Stomach (tissue), 4 donors: ENCODE measurements at regions not wholly inside any gene's neighbourhood (a gene's known extent, or its start where the extent isn't known, plus 50 kb on each side); places are given as distances from the start of the nearest gene placed in this dataset.

Source experiments
- CTCF ChIP-seq, 7 experiments: fragments of 450-650 bp in 4 of 7; fragments of 200-600 bp in 3 of 7; sonication (generic) in 3 of 7; IDR thresholded peaks; one replicate each; pipeline ENCODE4 v1.5.1; 2016 to 2019; ENCODE audit warnings: antibody characterized with exemption in 7 of 7, control low read depth in 2 of 7, mild to moderate bottlenecking in 1 of 7
- EP300 ChIP-seq: sonication (generic); formaldehyde crosslinking; IDR thresholded peaks from one replicate; pipeline ENCODE4 v1.6.1; 2017; ENCODE audit warnings: antibody characterized with exemption
- POLR2A ChIP-seq, 4 donors: fragments of 450-650 bp; IDR thresholded peaks; one replicate each; pipeline ENCODE4 v1.6.1; 2016; ENCODE audit warnings: antibody characterized with exemption in 4 of 4, control low read depth in 2 of 4, mild to moderate bottlenecking in 1 of 4, moderate library complexity in 1 of 4
- POLR2AphosphoS5 ChIP-seq, 3 donors: sonication (generic); formaldehyde crosslinking; IDR thresholded peaks; one replicate each; pipeline ENCODE4 v1.6.1; 2016; ENCODE audit warnings: antibody characterized with exemption in 3 of 3

DNA sequence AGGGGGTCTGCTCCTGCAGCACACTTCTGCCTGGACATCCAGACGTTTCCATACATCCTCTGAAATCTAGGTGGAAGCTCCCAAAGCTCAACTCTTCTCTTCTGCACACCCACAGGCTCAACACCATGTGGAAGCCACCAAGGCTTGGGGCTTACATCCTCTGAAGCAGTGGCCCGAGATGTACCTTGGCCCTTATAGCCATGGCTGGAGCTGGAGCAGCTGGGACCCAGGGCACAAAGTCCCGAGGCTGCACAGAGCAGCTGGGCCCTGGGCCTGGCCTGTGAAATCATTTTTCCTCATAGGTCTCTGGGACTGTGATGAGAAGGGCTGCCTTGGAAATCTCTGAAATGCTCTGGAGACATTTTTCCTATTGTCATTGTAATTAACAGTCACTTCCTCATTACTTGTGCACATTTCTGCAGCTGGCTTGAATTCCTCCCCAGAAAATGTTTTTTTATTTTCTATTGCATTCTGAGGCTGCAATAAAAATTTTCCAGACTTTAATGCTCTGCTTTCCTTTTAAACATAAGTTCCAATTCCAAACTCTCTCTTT, 645.6 kb downstream of the RWDD3 start:
- TF ChIP-seq CTCF (IDR thresholded peaks at IDR 0.05) (no peak), EP300 (no peak), POLR2A (IDR thresholded peaks at IDR 0.05) (no peak), POLR2AphosphoS5 (IDR thresholded peaks at IDR 0.05) (no peak)
